Fibroblast of lung (primary cell): ENCODE measurements at regions not wholly inside any gene's neighbourhood (a gene's known extent, or its start where the extent isn't known, plus 50 kb on each side); places are given as distances from the start of the nearest gene placed in this dataset.

Experiments used
- DNase-seq, 2 donors: peaks; one replicate each; pipeline versions ENCODE4 v3.0.0 to v3.0.0-alpha.2; 2010; ENCODE audit warnings: low read depth in 2 of 2
- H2AFZ ChIP-seq: 2 replicates; pipeline ENCODE4 v1.5.1; 2012; ENCODE audit warnings: low read length, control low read depth, inconsistent platforms
- H3K27ac ChIP-seq: 2 replicates; pipeline ENCODE4 v1.5.1; 2011; ENCODE audit warnings: low read length, control low read depth; ENCODE audit not compliant: insufficient read depth
- H3K27me3 ChIP-seq: 2 replicates; pipeline ENCODE4 v1.5.1; 2011; ENCODE audit warnings: mild to moderate bottlenecking, low read length; ENCODE audit not compliant: control insufficient read depth, insufficient read depth
- H3K36me3 ChIP-seq: 2 replicates; pipeline ENCODE4 v1.5.1; 2011; ENCODE audit warnings: low read length; ENCODE audit not compliant: control insufficient read depth, insufficient read depth
- H3K4me1 ChIP-seq: 2 replicates; pipeline ENCODE4 v1.5.1; 2011; ENCODE audit warnings: low read length; ENCODE audit not compliant: control insufficient read depth, insufficient read depth; ENCODE audit errors: extremely low read depth
- H3K4me2 ChIP-seq: 2 replicates; pipeline ENCODE4 v1.5.1; 2011; ENCODE audit warnings: low read length, control low read depth; ENCODE audit not compliant: insufficient read depth; ENCODE audit errors: extremely low read depth
- H3K4me3 ChIP-seq, 4 experiments: fragments of 200-600 bp in 1 of 4; sonication (generic) in 1 of 4; replicated peaks in 1 of 4; 2 replicates each; pipeline ENCODE4 v1.5.1; 2011 to 2016; ENCODE audit warnings: low read length in 4 of 4, low read depth in 3 of 4, mild to moderate bottlenecking in 3 of 4, control low read depth in 2 of 4, inconsistent platforms in 1 of 4, mixed read lengths in 1 of 4; ENCODE audit not compliant: insufficient read depth in 1 of 4; ENCODE audit errors: control extremely low read depth in 1 of 4
- H3K79me2 ChIP-seq: 2 replicates; pipeline ENCODE4 v1.5.1; 2012; ENCODE audit warnings: mild to moderate bottlenecking, low read length, inconsistent platforms; ENCODE audit not compliant: control insufficient read depth, insufficient read depth
- H3K9ac ChIP-seq: 2 replicates; pipeline ENCODE4 v1.5.1; 2011; ENCODE audit warnings: mild to moderate bottlenecking, low read length, control low read depth; ENCODE audit not compliant: insufficient read depth
- H3K9me3 ChIP-seq: 2 replicates; pipeline ENCODE4 v1.5.1; 2012; ENCODE audit warnings: low read depth, low read length; ENCODE audit not compliant: control insufficient read depth, insufficient read depth
- H4K20me1 ChIP-seq: 2 replicates; pipeline ENCODE4 v1.5.1; 2011; ENCODE audit warnings: low read length; ENCODE audit not compliant: control insufficient read depth, insufficient read depth; ENCODE audit errors: extremely low read depth
- EZH2 ChIP-seq: IDR thresholded peaks from 2 replicates; pipeline ENCODE4 v1.5.1; 2012; ENCODE audit warnings: low read length, control low read depth, mild to moderate bottlenecking; ENCODE audit errors: missing control alignments
- TF ChIP-seq, protein P1 (sequence below), 2 donors: IDR thresholded peaks in 1 of 2; conservative IDR thresholded peaks in 1 of 2; 1 replicate in 1 of 2; 2 replicates in 1 of 2; pipeline ENCODE4 v1.5.1; 2011 to 2012; ENCODE audit warnings: low read length in 2 of 2, control low read depth in 1 of 2, inconsistent platforms in 1 of 2, low read depth in 1 of 2, mild to moderate bottlenecking in 1 of 2

DNA sequence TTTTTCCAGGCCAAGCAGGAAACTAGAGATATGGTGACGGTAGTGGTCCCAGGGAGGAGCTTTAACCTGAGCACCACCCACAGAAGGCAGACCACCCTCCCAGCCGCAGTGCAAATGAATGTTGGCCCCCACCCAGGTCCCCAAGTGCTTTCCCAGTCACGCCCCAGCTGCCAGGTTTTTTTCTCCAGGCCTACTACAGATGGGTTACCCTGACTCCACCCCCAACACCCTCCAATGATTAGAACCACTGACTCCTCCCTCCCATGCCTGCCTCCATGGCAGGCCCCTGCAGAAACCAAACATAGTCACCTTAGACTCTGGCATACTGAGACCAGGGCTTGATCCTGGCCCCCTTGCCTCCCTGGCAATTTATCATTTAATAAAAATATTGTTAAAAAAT is 58.7 kb upstream of the CHST1 start:
- no peak overlapping the region for H3K27ac ChIP-seq
- no peak for DNase-seq
- no peak overlapping the region for H2AFZ ChIP-seq
- no peaks in the 10 kb centered on the region for H3K79me2 ChIP-seq
- H3K4me3 ChIP-seq, result no peak overlapping the region
- no peaks in the 10 kb centered on the region for H3K9me3 ChIP-seq
- no peaks in the 10 kb centered on the region for H3K27me3 ChIP-seq
- H3K36me3 ChIP-seq, result no peaks in the 10 kb centered on the region
- no peak overlapping the region for H3K9ac ChIP-seq
- TF ChIP-seq, protein P1, sequence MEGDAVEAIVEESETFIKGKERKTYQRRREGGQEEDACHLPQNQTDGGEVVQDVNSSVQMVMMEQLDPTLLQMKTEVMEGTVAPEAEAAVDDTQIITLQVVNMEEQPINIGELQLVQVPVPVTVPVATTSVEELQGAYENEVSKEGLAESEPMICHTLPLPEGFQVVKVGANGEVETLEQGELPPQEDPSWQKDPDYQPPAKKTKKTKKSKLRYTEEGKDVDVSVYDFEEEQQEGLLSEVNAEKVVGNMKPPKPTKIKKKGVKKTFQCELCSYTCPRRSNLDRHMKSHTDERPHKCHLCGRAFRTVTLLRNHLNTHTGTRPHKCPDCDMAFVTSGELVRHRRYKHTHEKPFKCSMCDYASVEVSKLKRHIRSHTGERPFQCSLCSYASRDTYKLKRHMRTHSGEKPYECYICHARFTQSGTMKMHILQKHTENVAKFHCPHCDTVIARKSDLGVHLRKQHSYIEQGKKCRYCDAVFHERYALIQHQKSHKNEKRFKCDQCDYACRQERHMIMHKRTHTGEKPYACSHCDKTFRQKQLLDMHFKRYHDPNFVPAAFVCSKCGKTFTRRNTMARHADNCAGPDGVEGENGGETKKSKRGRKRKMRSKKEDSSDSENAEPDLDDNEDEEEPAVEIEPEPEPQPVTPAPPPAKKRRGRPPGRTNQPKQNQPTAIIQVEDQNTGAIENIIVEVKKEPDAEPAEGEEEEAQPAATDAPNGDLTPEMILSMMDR (conservative IDR thresholded peaks at IDR 0.05 in 1 of 2, IDR thresholded peaks at IDR 0.05 in 1 of 2; ENCODE audit: low read depth in 1 of 2, low read length in 2 of 2), result no peak
- no peak for TF ChIP-seq EZH2
- no peak overlapping the region for H3K4me2 ChIP-seq
- H3K4me1 ChIP-seq, result no peaks in the 10 kb centered on the region
- H4K20me1 ChIP-seq, result no peaks in the 10 kb centered on the region

DNA sequence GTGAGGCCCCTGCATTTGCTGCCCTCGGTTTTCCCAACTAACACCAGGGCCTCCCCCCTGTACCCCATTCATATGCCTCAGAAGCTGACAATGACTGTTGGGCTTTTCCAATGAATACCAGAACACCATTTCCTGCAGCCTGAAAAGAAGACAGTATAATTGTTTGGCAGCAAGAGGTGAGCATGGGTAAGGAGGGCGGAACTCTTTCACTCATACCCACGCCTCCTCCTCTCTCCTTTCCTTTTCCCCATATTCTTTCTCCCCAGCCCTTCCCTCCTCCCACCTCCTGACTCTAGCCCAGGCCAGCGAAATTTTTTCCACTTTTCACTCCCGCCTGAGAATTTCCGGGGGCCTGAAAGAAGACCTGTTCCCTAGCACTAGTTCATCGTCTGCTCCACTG is 58.0 kb upstream of the CHST1 start:
- TF ChIP-seq, protein P1 (conservative IDR thresholded peaks at IDR 0.05 in 1 of 2, IDR thresholded peaks at IDR 0.05 in 1 of 2; ENCODE audit: low read depth in 1 of 2, low read length in 2 of 2), result no peak
- no peak for TF ChIP-seq EZH2
- Histone ChIP-seq H3K4me3 (no peak overlapping the region), H3K27ac (no peak overlapping the region)

DNA sequence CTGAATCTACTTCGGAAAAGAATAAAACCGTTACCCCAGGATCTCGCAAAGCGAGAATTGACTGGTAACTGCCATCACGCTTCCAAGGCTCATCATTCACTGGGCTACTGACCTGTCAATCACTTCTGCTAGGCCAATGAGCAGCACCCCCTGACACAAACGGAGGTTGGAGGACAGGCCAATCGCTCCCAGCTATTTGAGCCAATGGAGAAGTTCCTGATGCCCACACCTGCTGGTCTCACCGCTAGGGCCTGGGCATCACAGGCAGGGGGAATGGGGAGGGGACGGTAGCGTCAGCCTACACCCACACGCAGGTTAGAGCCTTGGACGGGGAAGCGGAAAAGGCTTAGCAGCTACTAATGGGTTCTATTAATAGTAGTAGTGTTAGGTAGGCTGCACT is 56.7 kb upstream of the CHST1 start:
- H3K36me3 ChIP-seq, result no peaks in the 10 kb centered on the region
- no peaks in the 10 kb centered on the region for H3K4me1 ChIP-seq
- H4K20me1 ChIP-seq, result no peaks in the 10 kb centered on the region
- H3K27me3 ChIP-seq, result no peaks in the 10 kb centered on the region
- H3K27ac ChIP-seq, result no peak overlapping the region
- TF ChIP-seq, protein P1 (conservative IDR thresholded peaks at IDR 0.05 in 1 of 2, IDR thresholded peaks at IDR 0.05 in 1 of 2; ENCODE audit: low read depth in 1 of 2, low read length in 2 of 2), result no peak
- TF ChIP-seq EZH2, result no peak
- no peaks in the 10 kb centered on the region for H3K79me2 ChIP-seq
- no peak overlapping the region for H3K4me3 ChIP-seq
- H2AFZ ChIP-seq, result no peak overlapping the region
- DNase-seq, result no peak
- no peaks in the 10 kb centered on the region for H3K9me3 ChIP-seq
- no peak overlapping the region for H3K4me2 ChIP-seq
- no peak overlapping the region for H3K9ac ChIP-seq

More for the DNA sequence above, 58.0 kb upstream of the CHST1 start:
- Histone ChIP-seq H3K27me3 (no peaks in the 10 kb centered on the region), H3K9me3 (no peaks in the 10 kb centered on the region), H3K9ac (no peak overlapping the region), H2AFZ (no peak overlapping the region), H3K79me2 (no peaks in the 10 kb centered on the region), H3K4me2 (no peak overlapping the region), H3K36me3 (no peaks in the 10 kb centered on the region), H4K20me1 (no peaks in the 10 kb centered on the region), H3K4me1 (no peaks in the 10 kb centered on the region)
- no peak for DNase-seq
